DND-41 (cell line): ENCODE measurements at regions not wholly inside any gene's neighbourhood (a gene's known extent, or its start where the extent isn't known, plus 50 kb on each side); places are given as distances from the start of the nearest gene placed in this dataset.

Experiments
- ATAC-seq: fragments of 200-7000 bp; cut with Tn5 transposase; 3 replicates; pipeline ENCODE4 v1.9.1; 2021; ENCODE audit warnings: low read depth; ENCODE audit not compliant: insufficient read depth
- DNase-seq: peaks from one replicate; pipeline ENCODE4 v3.0.0-alpha.2; 2020
- H2AFZ ChIP-seq: 2 replicates; pipeline ENCODE4 v1.6.0; 2012; ENCODE audit warnings: low read depth, low read length
- H3K27ac ChIP-seq: 2 replicates; pipeline ENCODE4 v1.5.1; 2012; ENCODE audit warnings: low read length, inconsistent platforms
- H3K27me3 ChIP-seq: fragments of 200-600 bp; sonication (generic); 2 replicates; pipeline ENCODE4 v1.6.0; 2012; ENCODE audit warnings: low read length, mild to moderate bottlenecking, inconsistent platforms; ENCODE audit not compliant: insufficient read depth, poor library complexity
- H3K36me3 ChIP-seq: 2 replicates; pipeline ENCODE4 v1.5.1; 2012; ENCODE audit warnings: low read length, inconsistent platforms; ENCODE audit not compliant: insufficient read depth
- H3K4me1 ChIP-seq: 2 replicates; pipeline ENCODE4 v1.5.1; 2012; ENCODE audit warnings: mild to moderate bottlenecking, low read length; ENCODE audit not compliant: insufficient read depth
- H3K4me2 ChIP-seq: 2 replicates; pipeline ENCODE4 v1.6.0; 2012; ENCODE audit warnings: mild to moderate bottlenecking, moderate library complexity, low read length, inconsistent platforms; ENCODE audit not compliant: insufficient read depth
- H3K4me3 ChIP-seq, 2 experiments: fragments of 200-600 bp in 1 of 2; shearing (Covaris generic) in 1 of 2; 2 replicates each; pipeline ENCODE4 v1.5.1; 2012 to 2016; ENCODE audit warnings: inconsistent platforms in 2 of 2, low read length in 2 of 2, mild to moderate bottlenecking in 2 of 2, low read depth in 1 of 2, moderate library complexity in 1 of 2
- H3K79me2 ChIP-seq: 2 replicates; pipeline ENCODE4 v1.6.0; 2012; ENCODE audit warnings: low read length, inconsistent platforms; ENCODE audit not compliant: insufficient read depth
- H3K9ac ChIP-seq: 2 replicates; pipeline ENCODE4 v1.6.0; 2012; ENCODE audit warnings: low read depth, mild to moderate bottlenecking, inconsistent platforms, low read length, moderate library complexity
- H3K9me3 ChIP-seq: 2 replicates; pipeline ENCODE4 v1.5.1; 2012; ENCODE audit warnings: low read length, moderate library complexity, mild to moderate bottlenecking, inconsistent platforms; ENCODE audit not compliant: insufficient read depth, severe bottlenecking
- H4K20me1 ChIP-seq: 2 replicates; pipeline ENCODE4 v1.6.0; 2012; ENCODE audit warnings: low read length; ENCODE audit not compliant: insufficient read depth
- EZH2 ChIP-seq: IDR thresholded peaks from 3 replicates; pipeline ENCODE4 v1.6.1; 2012; ENCODE audit warnings: borderline replicate concordance, low read depth, mild to moderate bottlenecking, moderate library complexity, low read length, inconsistent platforms; ENCODE audit not compliant: severe bottlenecking
- TF ChIP-seq, protein P1 (sequence below): IDR thresholded peaks from 2 replicates; pipeline ENCODE4 v1.5.1; 2012; ENCODE audit warnings: borderline replicate concordance, low read length, moderate library complexity, mild to moderate bottlenecking; ENCODE audit not compliant: poor library complexity, severe bottlenecking; ENCODE audit errors: extremely low read depth

DNA sequence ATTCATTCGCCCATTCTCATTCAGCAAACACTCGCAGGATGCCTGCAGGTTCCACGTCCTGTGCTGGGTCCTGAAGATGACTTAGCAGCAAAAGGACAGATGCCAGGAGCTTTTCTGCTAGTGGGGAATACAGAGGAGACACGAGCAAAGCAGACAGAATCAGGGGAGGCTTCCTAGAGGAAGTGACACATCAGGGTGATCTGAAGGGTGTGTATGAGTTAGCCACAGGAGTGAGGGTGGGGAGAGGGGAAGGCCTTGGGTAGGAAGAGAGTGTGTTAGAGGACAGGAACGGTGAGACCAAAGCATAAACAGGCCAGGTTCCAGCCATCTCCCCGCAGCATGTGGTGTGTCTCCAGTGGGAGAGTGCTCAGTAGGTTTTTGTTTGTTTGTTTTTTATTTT, 73.4 kb upstream of the GTSF1L start:
- Histone ChIP-seq H2AFZ (no peak overlapping the region), H3K4me1 (0 out of 2 replicates have a peak, but pooled peaks cover 6% of the 10 kb centered on the region), H3K27me3 (no peaks in the 10 kb centered on the region), H3K9ac (no peak overlapping the region), H3K79me2 (no peaks in the 10 kb centered on the region), H3K9me3 (peaks cover 6% of the 10 kb centered on the region), H3K27ac (no peak overlapping the region), H4K20me1 (0 out of 2 replicates have a peak, but pooled peaks cover 3% of the 10 kb centered on the region), H3K36me3 (no peaks in the 10 kb centered on the region), H3K4me3 (no peak overlapping the region), H3K4me2 (no peak overlapping the region)
- DNase-seq (no peak), ATAC-seq (no peak; the same call in 2 of the 3 replicates)
- TF ChIP-seq, protein P1, sequence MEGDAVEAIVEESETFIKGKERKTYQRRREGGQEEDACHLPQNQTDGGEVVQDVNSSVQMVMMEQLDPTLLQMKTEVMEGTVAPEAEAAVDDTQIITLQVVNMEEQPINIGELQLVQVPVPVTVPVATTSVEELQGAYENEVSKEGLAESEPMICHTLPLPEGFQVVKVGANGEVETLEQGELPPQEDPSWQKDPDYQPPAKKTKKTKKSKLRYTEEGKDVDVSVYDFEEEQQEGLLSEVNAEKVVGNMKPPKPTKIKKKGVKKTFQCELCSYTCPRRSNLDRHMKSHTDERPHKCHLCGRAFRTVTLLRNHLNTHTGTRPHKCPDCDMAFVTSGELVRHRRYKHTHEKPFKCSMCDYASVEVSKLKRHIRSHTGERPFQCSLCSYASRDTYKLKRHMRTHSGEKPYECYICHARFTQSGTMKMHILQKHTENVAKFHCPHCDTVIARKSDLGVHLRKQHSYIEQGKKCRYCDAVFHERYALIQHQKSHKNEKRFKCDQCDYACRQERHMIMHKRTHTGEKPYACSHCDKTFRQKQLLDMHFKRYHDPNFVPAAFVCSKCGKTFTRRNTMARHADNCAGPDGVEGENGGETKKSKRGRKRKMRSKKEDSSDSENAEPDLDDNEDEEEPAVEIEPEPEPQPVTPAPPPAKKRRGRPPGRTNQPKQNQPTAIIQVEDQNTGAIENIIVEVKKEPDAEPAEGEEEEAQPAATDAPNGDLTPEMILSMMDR, result no peak
- TF ChIP-seq EZH2, result no peak

DNA sequence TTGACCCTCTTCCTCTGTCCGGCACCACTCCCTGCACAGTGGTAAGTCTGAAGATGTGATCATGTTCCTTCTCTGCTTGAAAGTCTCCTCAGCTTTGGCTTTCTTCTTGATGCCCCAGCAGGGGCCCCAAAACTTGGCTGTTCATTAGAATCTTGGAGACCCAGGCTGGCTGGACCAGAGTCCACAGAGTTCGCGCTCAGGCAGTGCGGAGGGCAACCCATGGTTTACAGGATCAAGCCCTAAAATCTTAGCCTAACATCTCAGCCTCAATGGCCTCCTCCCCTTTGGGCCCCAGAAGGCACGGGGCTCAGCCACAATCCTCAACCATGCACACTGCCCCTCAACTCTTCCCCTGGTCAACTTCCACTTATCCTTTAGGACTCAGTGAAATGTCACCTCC, 72.9 kb upstream of the GTSF1L start:
- ATAC-seq (0 out of 3 replicates have a peak, but pooled peaks have one; percentile 3), DNase-seq (no peak)
- H3K9me3 ChIP-seq, result peaks cover 6% of the 10 kb centered on the region
- H3K27me3 ChIP-seq, result no peaks in the 10 kb centered on the region
- H4K20me1 ChIP-seq, result 0 out of 2 replicates have a peak, but pooled peaks cover 3% of the 10 kb centered on the region
- no peaks in the 10 kb centered on the region for H3K36me3 ChIP-seq
- no peak overlapping the region for H3K27ac ChIP-seq
- no peak overlapping the region for H3K9ac ChIP-seq
- no peaks in the 10 kb centered on the region for H3K79me2 ChIP-seq
- no peak for TF ChIP-seq EZH2
- TF ChIP-seq, protein P1, result no peak
- H3K4me3 ChIP-seq, result no peak overlapping the region
- no peak overlapping the region for H2AFZ ChIP-seq
- 0 out of 2 replicates have a peak, but pooled peaks cover 6% of the 10 kb centered on the region for H3K4me1 ChIP-seq
- H3K4me2 ChIP-seq, result no peak overlapping the region

DNA sequence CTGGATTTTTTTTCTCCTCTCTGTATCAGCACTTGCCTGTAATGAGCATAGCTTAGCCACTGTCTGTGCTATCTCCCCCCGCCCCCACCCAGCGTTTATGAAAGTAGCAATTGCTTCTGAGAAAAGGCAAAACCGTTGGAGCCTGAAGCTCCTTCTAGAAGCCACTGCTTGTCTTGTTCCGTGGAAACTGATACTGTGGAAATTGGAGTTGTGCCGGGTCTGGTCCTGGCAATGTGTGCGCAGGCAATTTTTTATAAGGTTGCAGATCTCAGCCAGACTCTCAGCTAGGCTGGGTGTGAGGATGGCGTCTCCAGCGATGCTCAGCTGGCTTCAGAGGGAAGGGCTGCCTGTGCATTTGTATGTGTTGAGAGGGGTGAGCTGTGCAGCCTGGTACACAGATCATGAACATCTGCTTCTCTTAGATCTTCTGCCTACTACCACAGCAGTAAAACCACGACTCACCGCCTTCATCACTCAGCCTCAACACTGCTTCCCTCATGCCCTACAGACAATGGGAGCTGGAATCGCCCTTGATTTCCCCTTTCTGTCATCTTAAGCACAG, 72.4 kb upstream of the GTSF1L start:
- no peak overlapping the region for H3K4me2 ChIP-seq
- DNase-seq (peak; percentile 73), ATAC-seq (peak; percentile 95)
- H3K27me3 ChIP-seq, result no peaks in the 10 kb centered on the region
- H3K9ac ChIP-seq, result no peak overlapping the region
- TF ChIP-seq, protein P1, result no peak
- TF ChIP-seq EZH2, result no peak
- 0 out of 2 replicates have a peak, but pooled peaks cover 3% of the 10 kb centered on the region for H4K20me1 ChIP-seq
- no peak overlapping the region for H2AFZ ChIP-seq
- H3K4me3 ChIP-seq, result no peak overlapping the region
- H3K9me3 ChIP-seq, result peaks cover 6% of the 10 kb centered on the region
- no peaks in the 10 kb centered on the region for H3K79me2 ChIP-seq
- H3K36me3 ChIP-seq, result no peaks in the 10 kb centered on the region
- 0 out of 2 replicates have a peak, but pooled peaks cover 6% of the 10 kb centered on the region for H3K4me1 ChIP-seq
- H3K27ac ChIP-seq, result no peak overlapping the region
